IMR-90 (cell line): ENCODE measurements at regions not wholly inside any gene's neighbourhood (a gene's known extent, or its start where the extent isn't known, plus 50 kb on each side); places are given as distances from the start of the nearest gene placed in this dataset.
A peak's percentile ranks its signal among the peaks of the same experiment; 100 is the strongest.

Source experiments
- BHLHE40 ChIP-seq: fragments of 150-350 bp; IDR thresholded peaks from 2 replicates; pipeline ENCODE4 v1.6.1; 2016; ENCODE audit warnings: mild to moderate bottlenecking, low read depth, low read length
- CEBPB ChIP-seq: IDR thresholded peaks from 2 replicates; pipeline ENCODE4 v1.6.1; 2012; ENCODE audit warnings: low read depth, low read length, improper control_type of control experiment
- MAFK ChIP-seq: IDR thresholded peaks from 2 replicates; pipeline ENCODE4 v1.6.1; 2012; ENCODE audit warnings: low read depth, low read length, improper control_type of control experiment
- MXI1 ChIP-seq: IDR thresholded peaks from 2 replicates; pipeline ENCODE4 v1.6.1; 2012; ENCODE audit warnings: low read depth, mild to moderate bottlenecking, low read length, moderate library complexity, borderline replicate concordance
- POLR2A ChIP-seq: IDR thresholded peaks from 2 replicates; pipeline ENCODE4 v1.6.1; 2012; ENCODE audit warnings: mild to moderate bottlenecking, low read depth, low read length
- RAD21 ChIP-seq: IDR thresholded peaks from 2 replicates; pipeline ENCODE4 v1.6.1; 2012; ENCODE audit warnings: low read length, improper control_type of control experiment
- RCOR1 ChIP-seq: IDR thresholded peaks from 2 replicates; pipeline ENCODE4 v1.6.1; 2012; ENCODE audit warnings: mild to moderate bottlenecking, low read length, improper control_type of control experiment; ENCODE audit not compliant: insufficient replicate concordance
- RFX5 ChIP-seq: IDR thresholded peaks from 2 replicates; pipeline ENCODE4 v1.8.0; 2012; ENCODE audit warnings: low read depth, mild to moderate bottlenecking, low read length, moderate library complexity
- SMC3 ChIP-seq: fragments of 150-350 bp; IDR thresholded peaks from 2 replicates; pipeline ENCODE4 v1.6.1; 2016; ENCODE audit warnings: low read depth, mild to moderate bottlenecking, antibody characterized with exemption, low read length, moderate library complexity
- TF ChIP-seq, protein P1 (sequence below): conservative IDR thresholded peaks from 2 replicates; pipeline ENCODE4 v1.5.1; 2012; ENCODE audit warnings: mild to moderate bottlenecking, low read depth, low read length, improper control_type of control experiment

GRCh38 chr15:38864122-38864521 lies 299.5 kb upstream of the RASGRP1 start:
- TF ChIP-seq, protein P1, sequence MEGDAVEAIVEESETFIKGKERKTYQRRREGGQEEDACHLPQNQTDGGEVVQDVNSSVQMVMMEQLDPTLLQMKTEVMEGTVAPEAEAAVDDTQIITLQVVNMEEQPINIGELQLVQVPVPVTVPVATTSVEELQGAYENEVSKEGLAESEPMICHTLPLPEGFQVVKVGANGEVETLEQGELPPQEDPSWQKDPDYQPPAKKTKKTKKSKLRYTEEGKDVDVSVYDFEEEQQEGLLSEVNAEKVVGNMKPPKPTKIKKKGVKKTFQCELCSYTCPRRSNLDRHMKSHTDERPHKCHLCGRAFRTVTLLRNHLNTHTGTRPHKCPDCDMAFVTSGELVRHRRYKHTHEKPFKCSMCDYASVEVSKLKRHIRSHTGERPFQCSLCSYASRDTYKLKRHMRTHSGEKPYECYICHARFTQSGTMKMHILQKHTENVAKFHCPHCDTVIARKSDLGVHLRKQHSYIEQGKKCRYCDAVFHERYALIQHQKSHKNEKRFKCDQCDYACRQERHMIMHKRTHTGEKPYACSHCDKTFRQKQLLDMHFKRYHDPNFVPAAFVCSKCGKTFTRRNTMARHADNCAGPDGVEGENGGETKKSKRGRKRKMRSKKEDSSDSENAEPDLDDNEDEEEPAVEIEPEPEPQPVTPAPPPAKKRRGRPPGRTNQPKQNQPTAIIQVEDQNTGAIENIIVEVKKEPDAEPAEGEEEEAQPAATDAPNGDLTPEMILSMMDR = peak; percentile 8; the same call in 1 of the 2 replicates
- TF ChIP-seq POLR2A (no peak), RFX5 (no peak), MXI1 (no peak), RAD21 (no peak), BHLHE40 (no peak), RCOR1 (no peak), CEBPB (no peak), SMC3 (no peak), MAFK (no peak)
